ENCODE measurements at regions not wholly inside any gene's neighbourhood (a gene's known extent, or its start where the extent isn't known, plus 50 kb on each side); places are given as distances from the start of the nearest gene placed in this dataset.

DNA sequence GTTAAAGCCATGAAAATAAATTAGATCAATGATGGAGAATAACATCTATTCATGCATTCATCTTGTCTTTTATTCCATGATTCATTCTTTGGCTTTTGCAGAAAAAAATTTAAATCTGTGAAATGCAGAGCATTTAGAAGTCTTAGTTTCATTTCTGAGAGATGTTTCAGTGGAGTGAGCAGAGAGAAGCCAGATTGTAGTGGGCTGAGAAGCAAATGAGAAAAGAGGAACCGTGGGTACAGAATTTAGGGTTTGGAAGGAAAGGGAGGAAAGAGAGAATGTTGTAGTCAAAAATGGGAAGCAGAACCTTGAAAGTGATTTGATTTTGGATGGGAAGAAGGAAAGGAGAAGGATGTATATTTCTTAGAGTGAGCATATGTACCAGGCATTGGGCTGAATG is 260.3 kb upstream of the MAN1A1 start:
- H3K4me3 ChIP-seq (ENCODE audit: control insufficient read depth, low read depth, low read length), result no peak overlapping the region
- DNase-seq (ENCODE audit: low read depth), result no peak
- TF ChIP-seq, protein P1, sequence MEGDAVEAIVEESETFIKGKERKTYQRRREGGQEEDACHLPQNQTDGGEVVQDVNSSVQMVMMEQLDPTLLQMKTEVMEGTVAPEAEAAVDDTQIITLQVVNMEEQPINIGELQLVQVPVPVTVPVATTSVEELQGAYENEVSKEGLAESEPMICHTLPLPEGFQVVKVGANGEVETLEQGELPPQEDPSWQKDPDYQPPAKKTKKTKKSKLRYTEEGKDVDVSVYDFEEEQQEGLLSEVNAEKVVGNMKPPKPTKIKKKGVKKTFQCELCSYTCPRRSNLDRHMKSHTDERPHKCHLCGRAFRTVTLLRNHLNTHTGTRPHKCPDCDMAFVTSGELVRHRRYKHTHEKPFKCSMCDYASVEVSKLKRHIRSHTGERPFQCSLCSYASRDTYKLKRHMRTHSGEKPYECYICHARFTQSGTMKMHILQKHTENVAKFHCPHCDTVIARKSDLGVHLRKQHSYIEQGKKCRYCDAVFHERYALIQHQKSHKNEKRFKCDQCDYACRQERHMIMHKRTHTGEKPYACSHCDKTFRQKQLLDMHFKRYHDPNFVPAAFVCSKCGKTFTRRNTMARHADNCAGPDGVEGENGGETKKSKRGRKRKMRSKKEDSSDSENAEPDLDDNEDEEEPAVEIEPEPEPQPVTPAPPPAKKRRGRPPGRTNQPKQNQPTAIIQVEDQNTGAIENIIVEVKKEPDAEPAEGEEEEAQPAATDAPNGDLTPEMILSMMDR (IDR thresholded peaks at IDR 0.05; ENCODE audit: control insufficient read depth, insufficient read depth, low read depth, low read length, missing control alignments), result no peak

DNA sequence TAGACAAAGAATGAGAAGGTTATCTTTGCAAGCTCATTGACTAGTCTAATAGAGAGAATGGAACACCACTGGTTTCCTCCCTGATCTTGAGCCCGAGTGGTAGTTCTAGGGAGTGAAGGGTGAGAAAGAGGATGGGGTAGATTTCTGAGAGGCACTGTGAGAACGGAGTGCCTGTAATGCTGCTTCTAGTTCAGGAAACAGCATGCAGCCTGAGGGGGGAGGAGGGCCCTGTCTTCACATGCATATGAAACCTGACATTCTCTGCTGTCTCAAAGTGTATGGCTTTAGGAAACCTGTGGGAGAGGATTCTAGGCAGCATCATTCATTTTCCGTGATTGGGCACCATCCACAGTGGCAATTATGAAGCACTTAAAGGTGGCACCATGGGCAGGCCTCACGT is 259.4 kb upstream of the MAN1A1 start:
- TF ChIP-seq, protein P1 (IDR thresholded peaks at IDR 0.05; ENCODE audit: control insufficient read depth, insufficient read depth, low read depth, low read length, missing control alignments), result no peak
- no peak overlapping the region for H3K4me3 ChIP-seq (ENCODE audit: control insufficient read depth, low read depth, low read length)
- DNase-seq (ENCODE audit: low read depth), result no peak

DNA sequence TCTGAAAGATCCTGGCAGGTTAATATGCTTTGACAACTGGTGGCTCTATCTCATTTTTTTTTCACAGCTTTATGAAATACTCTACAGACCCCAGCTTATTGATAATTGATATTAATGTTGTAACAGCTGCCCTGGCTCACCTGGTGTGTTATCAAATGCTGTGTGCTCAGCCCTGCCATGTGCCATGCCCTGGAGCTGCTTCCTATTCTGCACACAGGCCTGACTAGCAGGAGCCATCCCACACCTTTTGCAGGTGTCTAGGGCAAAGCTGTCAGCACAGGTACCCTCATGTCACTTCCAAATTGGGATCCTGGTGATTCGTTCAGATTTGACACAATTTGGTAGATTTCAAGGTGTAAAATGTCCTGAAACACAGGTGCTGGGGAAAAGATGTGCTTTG is 254.6 kb upstream of the MAN1A1 start:
- TF ChIP-seq, protein P1 (IDR thresholded peaks at IDR 0.05; ENCODE audit: control insufficient read depth, insufficient read depth, low read depth, low read length, missing control alignments), result no peak
- no peak overlapping the region for H3K4me3 ChIP-seq (ENCODE audit: control insufficient read depth, low read depth, low read length)
- DNase-seq (ENCODE audit: low read depth), result no peak

DNA sequence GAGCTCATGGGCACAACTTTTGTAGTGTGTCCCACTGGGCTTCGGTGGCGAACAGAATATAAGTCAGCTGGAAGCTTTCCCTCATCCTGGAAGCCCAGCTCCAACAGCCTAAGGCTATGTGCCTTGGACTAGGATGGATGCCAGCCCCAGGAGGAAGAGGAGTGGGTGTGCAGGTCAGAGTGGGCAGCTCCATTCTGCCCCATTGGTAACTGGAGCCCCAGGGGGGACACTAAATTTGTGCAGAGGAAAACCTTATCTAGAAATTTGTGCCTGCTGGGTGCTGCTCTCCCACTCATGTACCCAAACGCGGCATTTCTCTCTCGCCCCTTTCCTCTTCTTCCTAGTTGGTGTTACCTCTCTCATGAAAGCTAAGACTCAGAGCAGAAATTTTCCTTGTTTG is 253.9 kb upstream of the MAN1A1 start:
- no peak for DNase-seq (ENCODE audit: low read depth)
- TF ChIP-seq, protein P1 (IDR thresholded peaks at IDR 0.05; ENCODE audit: control insufficient read depth, insufficient read depth, low read depth, low read length, missing control alignments), result no peak
- no peak overlapping the region for H3K4me3 ChIP-seq (ENCODE audit: control insufficient read depth, low read depth, low read length)

DNA sequence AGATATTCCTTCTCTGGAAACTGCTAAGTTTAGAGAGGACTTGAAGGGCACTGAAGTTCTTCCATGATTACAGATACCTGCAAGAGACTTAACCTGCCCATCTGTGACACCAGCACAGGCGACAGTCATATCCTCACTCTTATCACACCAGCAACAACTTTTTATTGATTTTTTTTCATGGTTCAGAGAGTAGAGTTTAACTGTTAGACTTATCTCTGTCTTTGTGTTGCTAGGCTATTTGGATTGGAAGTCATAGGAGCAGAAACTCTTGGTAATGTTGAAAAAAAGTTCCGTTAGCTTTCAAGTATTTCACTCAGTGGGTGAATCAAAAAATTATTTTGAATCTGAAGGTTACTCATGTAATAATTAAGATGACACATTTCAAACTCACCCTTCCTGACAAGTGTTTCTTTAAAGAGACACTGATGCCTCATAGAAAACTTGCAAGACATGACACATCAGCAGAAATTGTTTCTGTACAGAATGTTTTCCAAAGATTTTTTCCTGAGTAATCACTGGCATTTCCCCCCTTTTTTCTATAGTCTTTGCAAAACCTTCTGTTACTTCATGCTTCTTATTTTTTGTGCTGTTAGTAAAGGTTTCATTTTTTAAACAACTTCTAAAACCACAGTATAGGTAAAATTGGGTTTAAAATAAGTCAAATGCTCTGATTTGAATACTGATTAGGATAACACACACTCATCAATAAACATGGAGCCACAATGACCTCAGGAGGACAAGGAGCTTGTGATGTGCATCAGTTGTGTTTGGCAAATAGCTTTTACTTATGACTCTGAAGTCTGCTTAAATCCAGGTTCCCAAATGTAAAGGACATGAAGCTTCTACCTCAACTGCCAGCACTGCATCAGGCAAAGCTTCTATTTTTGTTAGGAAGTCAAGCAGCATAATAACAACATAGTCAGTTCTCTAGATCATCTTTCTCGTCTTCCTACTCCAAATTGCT is 252.9 kb upstream of the MAN1A1 start:
- TF ChIP-seq, protein P1 (IDR thresholded peaks at IDR 0.05; ENCODE audit: control insufficient read depth, insufficient read depth, low read depth, low read length, missing control alignments), result no peak
- no peak overlapping the region for H3K4me3 ChIP-seq (ENCODE audit: control insufficient read depth, low read depth, low read length)
- DNase-seq (ENCODE audit: low read depth), result no peak

DNA sequence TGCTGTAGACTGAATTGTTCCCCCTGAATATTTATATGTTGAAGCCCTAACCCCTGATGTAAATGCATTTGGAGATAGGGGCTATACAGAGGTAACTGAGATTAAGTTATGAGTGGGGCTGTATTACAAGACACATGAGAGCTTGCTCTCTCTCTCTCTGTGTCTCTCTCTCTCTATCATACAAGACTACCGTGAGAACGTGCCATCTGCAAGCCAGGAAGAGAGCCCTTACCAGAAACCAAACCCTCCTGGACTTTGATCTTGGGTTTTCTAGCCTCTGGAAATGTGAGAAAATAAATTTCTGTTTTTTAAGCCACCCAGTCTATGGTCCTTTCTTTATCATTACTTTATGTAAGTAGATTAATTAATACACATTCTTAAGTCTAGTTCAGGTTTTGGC is 249.3 kb upstream of the MAN1A1 start:
- H3K4me3 ChIP-seq (ENCODE audit: control insufficient read depth, low read depth, low read length), result no peak overlapping the region
- TF ChIP-seq, protein P1 (IDR thresholded peaks at IDR 0.05; ENCODE audit: control insufficient read depth, insufficient read depth, low read depth, low read length, missing control alignments), result no peak
- no peak for DNase-seq (ENCODE audit: low read depth)
